A204.1 (cell line): ENCODE measurements at regions not wholly inside any gene's neighbourhood (a gene's known extent, or its start where the extent isn't known, plus 50 kb on each side); places are given as distances from the start of the nearest gene placed in this dataset.

ENCODE experiments used
- FAIRE-seq: peaks from 2 replicates; lab custom pipeline; 2012; peaks lifted over from hg19 to GRCh38; lab: Jason Lieb, UNC

GRCh38 chr15:47997195-47998080, 123.4 kb upstream of the SLC24A5 start:
- FAIRE-seq, result no peak

- no peak for FAIRE-seq
These were observed 122.2 kb upstream of the SLC24A5 start for GRCh38 chr15:47998619-47999019.

- FAIRE-seq, result no peak
These were observed 119.3 kb upstream of the SLC24A5 start for GRCh38 chr15:48001393-48002039.

- FAIRE-seq, result no peak
These were observed 118.0 kb upstream of the SLC24A5 start for GRCh38 chr15:48002767-48003166.

- no peak for FAIRE-seq
These were observed 117.3 kb upstream of the SLC24A5 start for GRCh38 chr15:48003441-48003840.

GRCh38 chr15:48005077-48005476, 115.7 kb upstream of the SLC24A5 start:
- FAIRE-seq, result no peak

GRCh38 chr15:48006031-48006511, 114.7 kb upstream of the SLC24A5 start:
- no peak for FAIRE-seq

- no peak for FAIRE-seq
These were observed 110.5 kb upstream of the SLC24A5 start for GRCh38 chr15:48010316-48010715.

- FAIRE-seq, result no peak
These were observed 108.6 kb upstream of the SLC24A5 start for GRCh38 chr15:48012191-48012590.

GRCh38 chr15:48016865-48017264, 103.9 kb upstream of the SLC24A5 start:
- no peak for FAIRE-seq

GRCh38 chr15:48017747-48018146, 103.0 kb upstream of the SLC24A5 start:
- no peak for FAIRE-seq

- no peak for FAIRE-seq
These were observed 100.6 kb upstream of the SLC24A5 start for GRCh38 chr15:48020166-48020565.

GRCh38 chr15:48021336-48022086, 99.3 kb upstream of the SLC24A5 start:
- no peak for FAIRE-seq

GRCh38 chr15:48025118-48025517, 95.7 kb upstream of the SLC24A5 start:
- no peak for FAIRE-seq

- FAIRE-seq, result no peak
These were observed 92.1 kb upstream of the SLC24A5 start for GRCh38 chr15:48028712-48029111.

GRCh38 chr15:48029642-48030041, 91.1 kb upstream of the SLC24A5 start:
- FAIRE-seq, result no peak

GRCh38 chr15:48031466-48031865, 89.3 kb upstream of the SLC24A5 start:
- FAIRE-seq, result no peak

GRCh38 chr15:48031973-48032372, 88.8 kb upstream of the SLC24A5 start:
- no peak for FAIRE-seq

- no peak for FAIRE-seq
These were observed 87.9 kb upstream of the SLC24A5 start for GRCh38 chr15:48032911-48033310.

- no peak for FAIRE-seq
These were observed 82.6 kb upstream of the SLC24A5 start for GRCh38 chr15:48038221-48038620.

- no peak for FAIRE-seq
These were observed 80.5 kb upstream of the SLC24A5 start for GRCh38 chr15:48040166-48040817.

- no peak for FAIRE-seq
These were observed 79.3 kb upstream of the SLC24A5 start for GRCh38 chr15:48041454-48041853.
